Activated T-cell treated with anti-CD3 and anti-CD28 coated beads, Interleukin-2, amount 50 U/mL, for 48 hours (primary cell): ENCODE measurements at regions not wholly inside any gene's neighbourhood (a gene's known extent, or its start where the extent isn't known, plus 50 kb on each side); places are given as distances from the start of the nearest gene placed in this dataset.

ENCODE experiments used
- DNase-seq, 2 experiments: peaks; one replicate each; pipeline ENCODE4 v3.0.0-alpha.2; 2020

DNA sequence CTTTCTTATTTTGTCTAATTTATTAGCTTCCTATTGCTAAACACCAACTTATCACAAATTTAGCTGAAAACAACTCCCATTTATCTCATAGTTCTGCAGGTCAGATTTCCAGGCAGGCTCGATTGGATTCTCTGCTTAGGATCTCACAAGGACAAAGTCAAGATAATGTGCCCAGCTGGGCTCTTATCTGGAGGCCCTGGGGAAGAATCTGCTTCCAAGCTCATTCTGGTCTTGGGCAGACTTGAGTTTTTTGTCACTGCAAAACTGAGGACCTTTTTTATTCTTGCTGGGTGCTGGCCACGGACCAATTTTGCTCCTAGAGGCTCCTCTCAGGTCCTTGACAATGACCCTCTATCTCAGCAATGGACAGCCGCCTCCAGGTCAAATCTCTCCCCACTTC is 215.5 kb downstream of the TRIB2 start:
- DNase-seq, result no peak

DNA sequence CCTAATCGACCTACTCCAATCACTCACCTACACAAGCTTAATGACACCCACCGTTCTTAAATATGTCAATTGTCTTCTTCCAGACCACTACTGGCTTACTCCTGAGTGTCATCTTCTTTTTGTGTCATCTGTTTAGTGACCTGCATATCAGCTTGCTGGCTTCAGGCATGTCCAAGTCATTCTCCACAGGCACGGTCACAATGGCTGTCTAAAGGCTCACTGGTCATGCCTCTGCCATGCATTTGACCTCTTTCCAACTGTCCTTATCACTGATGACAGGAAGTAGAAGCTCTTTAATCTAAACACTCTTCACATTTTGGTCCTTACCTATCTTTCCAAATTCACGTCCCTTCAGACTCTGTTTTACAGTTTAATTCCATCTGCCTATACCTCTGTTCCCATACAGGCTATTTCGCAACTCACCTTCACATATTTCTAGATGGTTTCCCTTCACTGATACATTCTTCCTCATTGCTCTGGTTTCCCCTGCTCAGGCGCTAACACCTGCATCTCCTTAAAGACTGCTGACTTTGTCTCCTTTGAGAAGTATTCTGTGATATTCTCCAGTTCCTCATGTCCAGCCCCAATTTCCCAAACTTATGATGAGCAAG is 217.5 kb downstream of the TRIB2 start:
- no peak for DNase-seq

DNA sequence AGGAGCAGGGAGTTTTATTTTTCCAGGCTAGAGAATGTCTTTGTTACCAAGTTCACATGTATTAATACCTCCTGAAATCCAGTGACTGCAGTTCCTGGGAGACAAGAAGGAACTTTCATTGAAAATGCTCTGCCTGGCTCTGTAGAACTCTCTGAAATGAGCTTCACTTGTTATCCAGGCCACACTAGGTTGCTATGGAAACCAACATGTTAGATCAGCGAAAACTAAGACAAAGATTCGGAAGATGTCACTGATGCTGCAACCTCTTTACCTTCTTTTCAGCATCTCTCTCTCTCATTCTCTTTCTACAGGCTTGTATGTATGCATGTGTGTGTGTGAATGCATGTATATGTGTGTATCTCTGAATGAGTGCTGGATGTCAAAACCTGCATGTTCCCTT is 218.5 kb downstream of the TRIB2 start:
- no peak for DNase-seq

DNA sequence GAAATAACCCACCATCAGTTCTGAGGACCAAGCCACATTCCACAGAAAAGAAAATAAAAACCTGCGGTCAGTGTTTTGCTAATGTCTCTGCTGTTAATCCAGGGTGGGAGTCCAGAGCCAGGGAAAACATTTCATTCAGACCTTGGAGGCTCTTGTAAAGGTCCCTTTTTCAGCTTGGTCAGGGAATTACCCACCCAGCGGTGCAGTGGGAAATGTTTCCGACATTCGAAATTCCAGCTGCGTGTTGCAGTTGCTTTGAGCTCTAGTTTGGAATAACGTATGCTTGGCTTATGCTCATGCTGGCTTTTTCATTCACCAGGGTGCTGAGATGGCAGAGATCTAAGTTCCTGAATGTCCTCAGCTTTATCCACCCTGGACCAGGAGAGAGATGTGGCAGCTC is 219.1 kb downstream of the TRIB2 start:
- no peak for DNase-seq

DNA sequence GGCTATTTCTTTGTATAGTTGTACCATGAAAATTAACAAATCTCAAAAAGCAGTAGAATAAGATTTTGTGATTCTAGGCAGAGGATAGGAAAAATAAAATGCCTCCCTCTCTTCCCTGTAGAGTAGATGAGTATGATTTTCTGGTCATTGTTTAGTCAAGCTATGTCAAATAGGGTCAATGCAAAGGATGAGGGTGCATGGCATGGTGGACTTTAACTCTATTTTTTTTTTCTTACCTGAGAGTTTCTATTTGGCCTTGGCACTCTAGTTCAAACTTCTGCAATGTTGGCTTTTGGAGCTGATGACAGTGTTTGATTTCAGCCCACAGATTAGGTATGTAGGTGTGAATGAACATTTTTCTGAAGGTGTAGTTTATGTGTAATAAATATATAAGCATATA is 224.5 kb downstream of the TRIB2 start:
- no peak for DNase-seq

DNA sequence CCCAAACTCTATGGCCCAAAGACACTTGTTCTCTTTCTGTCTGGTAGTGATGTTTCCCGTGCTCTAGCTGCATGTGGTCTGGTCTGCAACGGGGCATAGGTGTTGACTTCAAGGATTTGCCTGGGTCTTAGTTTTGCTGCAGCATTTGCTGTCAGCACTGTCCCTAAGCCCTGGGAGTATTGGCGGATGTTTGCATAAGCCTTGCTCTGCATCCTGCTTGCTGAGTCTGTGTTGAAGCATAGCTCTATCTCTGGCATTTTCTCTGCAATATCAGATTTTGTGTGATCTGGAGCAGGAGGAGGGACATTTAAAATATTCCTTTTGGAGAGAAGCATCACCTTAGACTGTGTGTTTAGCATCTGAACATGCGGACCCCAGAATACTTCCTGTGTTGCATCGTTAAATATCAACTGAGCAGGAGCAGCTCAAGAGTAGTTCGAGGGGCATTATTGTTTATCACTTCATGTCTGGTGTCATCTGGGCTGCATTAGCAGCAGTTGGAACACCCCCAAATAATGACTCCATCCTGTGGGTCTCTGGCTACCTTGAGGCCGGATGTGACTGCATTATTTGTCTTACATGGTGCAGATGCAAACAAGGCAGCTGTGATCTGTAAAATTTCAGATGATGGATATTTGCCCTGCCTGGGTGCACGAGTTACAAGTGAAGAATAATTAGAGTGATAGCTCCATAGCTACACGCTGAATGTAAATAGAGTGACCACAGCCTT is 231.7 kb downstream of the TRIB2 start:
- no peak for DNase-seq

DNA sequence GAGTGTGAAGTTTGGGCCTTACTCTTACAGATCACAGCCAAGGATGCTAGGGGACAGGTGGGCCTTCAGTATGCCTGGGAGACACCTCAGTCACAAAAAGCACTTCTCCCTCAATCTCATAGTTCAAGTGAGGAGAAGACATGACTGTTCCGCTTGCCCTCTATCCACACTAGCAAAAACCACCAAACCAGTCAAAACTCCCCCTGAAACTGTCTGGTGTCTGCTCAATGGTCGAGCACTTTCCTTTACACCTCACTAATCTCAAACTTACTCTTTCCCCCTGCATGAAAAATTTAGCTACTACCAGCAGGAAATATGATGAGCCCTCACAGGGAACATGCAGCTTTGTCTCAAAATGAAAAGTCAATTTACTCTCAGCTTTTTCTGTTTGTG is 232.2 kb downstream of the TRIB2 start:
- peak; percentile 26 to 37 for DNase-seq

DNA sequence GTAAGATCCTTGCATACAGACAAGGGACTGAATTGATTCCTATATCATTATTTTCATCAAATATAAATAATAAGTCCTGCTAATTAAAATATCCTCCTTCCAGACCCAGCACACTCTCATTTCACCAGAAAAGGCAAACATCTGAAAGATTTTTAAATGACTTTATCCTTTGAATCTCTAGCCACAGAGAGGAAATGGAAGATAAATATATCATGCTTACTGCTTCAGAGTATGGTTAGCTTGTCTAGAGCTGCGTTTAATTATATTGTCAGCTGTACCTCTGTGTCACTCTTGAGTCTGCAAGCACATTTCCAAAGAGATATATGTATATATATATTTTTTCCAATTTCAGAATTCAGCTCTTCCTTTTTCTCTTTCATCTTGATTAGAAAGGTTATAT is 232.7 kb downstream of the TRIB2 start:
- DNase-seq, result no peak

DNA sequence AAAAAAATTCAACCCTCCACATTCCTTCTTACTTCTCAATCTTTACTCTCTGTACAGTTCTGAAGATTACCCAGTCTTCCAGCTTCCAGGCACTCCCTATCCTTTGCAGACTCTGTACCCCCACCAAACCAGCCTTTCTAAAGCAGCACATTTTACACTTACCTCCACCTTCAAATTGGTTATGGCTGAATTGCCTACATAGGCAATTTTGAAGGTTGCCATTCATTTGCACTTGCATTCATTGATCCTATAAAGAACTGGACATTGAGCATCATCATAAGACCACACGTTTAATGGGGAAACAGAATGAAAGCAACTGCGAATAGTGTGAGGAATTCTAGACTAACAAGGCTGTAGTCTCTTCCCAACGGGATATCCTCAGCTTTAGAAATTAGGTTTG is 233.4 kb downstream of the TRIB2 start:
- DNase-seq, result no peak

DNA sequence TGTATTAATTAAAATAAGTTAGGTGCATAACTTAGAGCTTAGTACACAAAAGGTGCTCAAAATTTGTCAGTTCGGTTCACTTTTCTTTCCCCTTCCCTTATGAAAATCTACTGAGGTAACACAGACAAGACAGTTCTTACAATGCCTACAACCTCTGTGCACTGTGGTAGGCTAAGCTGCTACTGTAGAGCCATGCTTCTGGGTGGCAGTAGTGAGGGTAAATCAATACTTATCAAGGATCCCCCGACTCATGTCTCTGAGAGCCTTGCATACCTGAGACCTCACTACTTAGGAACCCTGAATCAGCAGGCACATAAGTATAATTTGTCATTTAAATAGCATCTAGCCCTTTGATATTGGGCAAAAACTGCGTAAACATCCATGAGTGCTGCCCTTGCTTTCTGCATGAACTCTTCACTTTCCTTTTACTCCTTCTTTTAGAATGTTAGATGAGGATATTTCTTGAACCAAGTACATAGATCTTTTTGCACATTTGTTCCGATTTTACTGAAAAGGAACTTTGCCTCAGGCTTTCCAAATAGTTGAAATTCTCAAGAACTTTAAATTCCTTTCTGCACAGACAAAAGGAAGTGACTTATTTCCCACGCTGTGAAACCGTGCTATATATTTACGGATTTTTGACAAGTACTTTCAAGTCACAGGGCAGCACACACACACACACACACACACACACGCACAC is 234.4 kb downstream of the TRIB2 start:
- no peak for DNase-seq

DNA sequence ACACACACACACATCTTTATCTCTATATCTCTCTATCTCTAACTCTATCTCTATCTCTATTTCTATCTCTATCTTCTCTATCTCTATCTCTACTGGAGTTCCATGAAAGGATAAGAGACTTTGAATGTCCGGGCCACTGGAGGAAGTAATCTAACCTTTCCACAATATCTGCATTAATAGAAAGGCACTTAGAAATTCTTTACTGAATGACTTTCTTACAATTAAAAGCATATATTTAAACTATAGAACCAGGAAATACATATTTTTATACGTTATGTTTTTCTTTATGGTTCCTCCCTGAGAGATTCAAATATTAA is 234.9 kb downstream of the TRIB2 start:
- no peak for DNase-seq

DNA sequence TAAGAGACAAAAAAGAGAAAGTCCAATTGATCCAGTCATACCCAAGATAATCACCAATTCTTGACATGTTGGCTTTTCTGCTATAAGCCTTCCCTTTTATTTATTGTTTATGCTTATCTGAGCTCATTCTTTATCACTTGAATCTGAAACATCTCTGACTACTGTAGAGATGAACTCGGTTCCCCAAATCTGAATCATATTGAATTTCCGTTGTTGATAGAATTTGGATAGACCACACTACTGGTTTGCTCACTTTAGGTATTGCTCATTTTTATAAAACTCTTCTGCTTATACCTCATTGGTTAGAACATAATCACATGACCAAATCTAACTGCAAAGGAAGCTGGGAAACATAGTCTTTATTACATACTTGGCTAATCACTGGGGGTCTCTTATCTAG is 236.9 kb downstream of the TRIB2 start:
- no peak for DNase-seq

DNA sequence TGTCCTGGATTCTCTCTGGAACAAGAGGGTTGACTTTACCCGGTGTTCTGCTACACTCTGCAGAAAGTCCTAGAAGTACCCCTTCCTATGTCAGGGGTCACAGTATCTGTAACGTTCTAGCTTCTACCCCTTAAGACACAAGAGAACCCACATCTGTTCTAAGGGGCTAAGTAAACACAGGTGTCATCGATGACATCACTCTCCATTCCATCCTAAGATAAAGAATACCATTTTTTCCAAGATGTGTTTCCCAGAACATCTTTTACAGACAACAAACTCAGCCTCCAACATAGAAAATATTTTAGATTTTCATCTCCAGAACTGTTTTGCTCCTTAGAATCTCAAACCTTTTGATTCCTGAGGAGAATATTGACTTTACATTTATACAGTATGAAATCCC is 239.1 kb downstream of the TRIB2 start:
- no peak for DNase-seq

DNA sequence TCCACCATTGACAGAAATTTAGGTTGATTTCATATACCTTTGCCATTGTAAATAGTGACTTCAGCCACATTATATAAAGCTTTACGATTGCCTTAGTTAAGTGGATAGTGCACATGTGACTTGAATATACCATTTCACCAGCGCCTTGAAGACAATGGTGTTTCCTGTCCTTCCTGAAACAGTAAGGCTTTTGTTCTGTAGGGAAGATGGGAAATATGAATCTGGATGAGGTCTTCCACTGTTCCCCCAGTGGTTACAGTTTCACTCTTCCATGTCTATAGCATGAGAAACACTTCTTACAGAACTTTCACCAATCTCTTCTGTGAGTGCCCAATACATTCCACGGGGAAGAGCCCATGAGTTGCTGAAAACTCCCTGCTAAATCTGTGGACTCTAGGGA is 240.5 kb downstream of the TRIB2 start:
- DNase-seq, result no peak

DNA sequence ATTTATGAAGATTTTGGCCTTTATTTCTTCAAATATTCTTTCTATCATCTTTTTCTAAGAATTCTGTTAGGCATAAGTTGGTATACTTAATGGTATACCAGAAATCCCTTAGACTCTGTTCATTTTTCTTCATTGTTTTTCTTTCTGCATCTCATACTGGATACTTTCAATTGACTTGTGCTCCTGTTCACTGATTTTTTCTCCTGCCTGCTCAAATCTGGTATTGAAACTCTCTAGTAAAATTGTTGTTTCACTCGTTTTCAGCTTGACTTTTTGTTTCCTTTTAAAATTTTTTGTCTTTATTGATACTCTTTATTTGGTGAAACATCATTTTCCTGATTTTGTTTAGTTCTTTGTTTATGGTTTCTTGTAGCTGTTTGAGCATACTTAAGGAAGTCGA is 243.2 kb downstream of the TRIB2 start:
- no peak for DNase-seq

DNA sequence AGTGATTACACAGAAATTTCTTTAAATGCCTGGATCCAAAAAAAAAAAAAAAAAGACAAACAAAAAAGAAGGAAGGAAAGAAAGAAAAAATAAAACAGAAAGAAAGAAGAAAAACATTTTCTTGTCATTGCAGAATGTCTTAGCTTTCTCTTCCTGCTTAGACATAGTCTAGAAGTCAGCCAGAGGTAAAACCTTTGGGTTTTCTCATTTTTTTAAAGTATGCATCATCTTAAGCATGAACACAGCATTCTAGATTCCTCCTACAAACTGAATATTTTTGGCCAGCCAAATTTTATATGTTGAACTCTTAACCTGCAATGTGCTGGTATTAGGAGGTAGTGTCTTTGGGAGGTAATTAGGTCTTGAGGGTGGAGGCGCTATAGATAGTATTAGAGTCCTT is 243.9 kb downstream of the TRIB2 start:
- DNase-seq, result no peak

DNA sequence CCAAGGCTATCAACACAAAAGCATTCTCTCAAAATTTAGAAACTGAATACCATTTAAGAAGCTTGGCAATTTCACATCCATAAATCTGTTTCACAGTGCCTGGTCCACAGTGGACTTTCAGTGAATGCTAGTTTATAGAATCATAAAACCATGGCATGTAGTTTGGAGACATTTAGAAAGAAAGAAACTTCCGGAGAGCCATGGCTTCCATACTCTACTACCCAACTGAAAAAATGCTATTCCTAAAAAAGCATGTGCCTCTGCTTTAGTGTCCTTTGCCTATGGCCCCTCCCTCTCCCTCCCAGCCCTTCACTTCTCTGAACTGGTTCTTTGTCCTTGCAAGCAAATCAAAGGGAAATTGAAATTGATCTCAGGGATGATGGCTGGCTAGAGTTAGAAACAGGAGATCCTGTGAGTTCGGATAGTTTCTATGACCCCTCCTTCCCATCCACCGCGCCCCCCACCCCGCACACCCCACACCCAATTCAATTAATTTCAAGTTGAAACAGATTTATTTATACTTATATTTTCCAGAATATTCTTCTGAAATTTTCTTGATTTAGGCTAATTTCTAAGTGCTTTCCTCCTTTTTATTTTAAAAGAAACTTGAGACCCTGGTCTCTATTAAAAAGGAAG is 248.3 kb downstream of the TRIB2 start:
- DNase-seq, result no peak

DNA sequence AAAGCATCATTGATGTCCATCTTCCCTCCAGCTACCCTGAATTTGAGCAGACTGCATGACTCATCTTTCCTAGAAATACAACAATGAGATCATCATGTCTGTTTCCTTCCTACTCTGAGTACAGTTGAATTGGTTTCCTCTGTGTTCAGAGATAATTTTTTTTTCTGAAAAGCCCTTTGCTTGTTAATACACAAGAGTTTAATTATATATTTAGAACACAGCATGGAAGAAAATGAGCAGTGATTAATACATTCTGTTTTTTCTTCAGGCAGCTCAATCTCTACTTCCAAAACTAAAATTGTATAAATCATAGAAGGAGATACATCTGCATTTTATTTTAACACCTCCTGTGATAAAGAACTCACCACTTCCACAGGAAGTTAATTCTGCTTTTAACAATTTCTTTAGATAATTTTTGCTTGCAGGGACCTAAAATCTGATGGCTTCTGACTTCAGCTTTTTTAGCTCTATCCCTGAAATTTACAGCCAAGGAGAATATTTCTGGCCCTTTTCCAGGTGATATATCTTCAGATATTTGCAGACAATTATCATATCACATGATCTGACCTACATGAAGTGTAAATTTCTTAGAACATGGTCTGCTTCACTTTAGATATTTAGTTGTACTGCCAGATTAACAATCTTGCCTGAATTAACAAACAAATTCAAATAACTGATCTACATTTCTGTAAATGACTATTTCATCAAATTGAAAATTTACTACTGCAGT is 249.0 kb downstream of the TRIB2 start:
- no peak for DNase-seq

DNA sequence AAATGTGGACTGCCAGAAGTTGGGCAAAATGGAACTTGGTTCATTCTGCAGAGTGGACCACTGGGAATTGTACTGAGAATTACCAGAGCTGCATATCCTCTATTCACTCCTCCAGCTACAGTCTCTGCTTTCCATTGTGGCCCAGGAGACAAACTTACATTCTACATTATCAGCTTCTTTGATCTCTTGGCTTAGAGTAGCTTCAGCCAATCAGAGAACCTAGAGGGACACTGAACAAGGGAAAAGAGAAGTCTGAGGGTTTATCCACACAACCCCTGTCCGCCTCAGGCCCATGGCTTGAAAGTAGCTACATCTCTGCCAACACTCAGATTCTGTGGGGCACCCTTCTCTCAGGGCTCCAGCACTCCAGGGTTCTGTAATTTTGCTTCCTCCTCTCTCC is 251.1 kb downstream of the TRIB2 start:
- no peak for DNase-seq

DNA sequence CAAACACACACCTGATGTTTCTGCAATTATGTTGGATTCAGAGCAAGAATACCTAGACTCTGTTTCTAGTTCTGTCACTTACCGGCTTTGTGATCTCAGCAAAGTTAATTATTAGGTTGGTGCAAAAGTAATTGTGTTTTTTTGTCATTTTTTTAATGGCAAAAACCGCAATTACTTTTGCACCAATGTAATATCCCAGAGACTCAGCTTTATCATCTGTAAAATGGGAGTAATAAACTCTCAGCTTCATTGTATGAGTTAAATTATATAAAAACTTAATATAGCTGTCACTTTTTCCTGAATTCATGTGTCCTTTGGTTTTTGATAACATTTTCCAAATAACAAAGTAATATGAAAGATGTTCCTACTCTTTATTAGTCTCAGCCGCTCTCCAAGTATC is 251.7 kb downstream of the TRIB2 start:
- no peak for DNase-seq

DNA sequence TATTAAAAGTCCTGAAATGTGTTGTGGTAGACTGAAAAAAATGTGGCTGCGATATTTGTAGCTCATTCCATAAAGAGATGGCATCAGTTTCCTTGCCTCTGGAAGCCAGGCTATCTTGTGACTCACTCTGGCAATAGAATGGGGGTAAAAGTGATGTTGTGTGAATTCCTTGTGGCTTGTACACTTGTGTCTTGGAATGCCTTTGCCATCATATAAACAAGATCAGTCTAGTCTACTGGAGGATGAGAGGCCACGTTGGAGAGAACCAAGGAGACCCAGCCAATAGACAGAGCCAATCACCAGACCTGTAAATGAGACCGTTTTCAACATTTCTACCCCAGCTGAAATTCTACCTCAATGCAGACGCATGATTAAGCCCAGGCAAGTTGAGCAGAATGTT is 254.1 kb downstream of the TRIB2 start:
- no peak for DNase-seq

DNA sequence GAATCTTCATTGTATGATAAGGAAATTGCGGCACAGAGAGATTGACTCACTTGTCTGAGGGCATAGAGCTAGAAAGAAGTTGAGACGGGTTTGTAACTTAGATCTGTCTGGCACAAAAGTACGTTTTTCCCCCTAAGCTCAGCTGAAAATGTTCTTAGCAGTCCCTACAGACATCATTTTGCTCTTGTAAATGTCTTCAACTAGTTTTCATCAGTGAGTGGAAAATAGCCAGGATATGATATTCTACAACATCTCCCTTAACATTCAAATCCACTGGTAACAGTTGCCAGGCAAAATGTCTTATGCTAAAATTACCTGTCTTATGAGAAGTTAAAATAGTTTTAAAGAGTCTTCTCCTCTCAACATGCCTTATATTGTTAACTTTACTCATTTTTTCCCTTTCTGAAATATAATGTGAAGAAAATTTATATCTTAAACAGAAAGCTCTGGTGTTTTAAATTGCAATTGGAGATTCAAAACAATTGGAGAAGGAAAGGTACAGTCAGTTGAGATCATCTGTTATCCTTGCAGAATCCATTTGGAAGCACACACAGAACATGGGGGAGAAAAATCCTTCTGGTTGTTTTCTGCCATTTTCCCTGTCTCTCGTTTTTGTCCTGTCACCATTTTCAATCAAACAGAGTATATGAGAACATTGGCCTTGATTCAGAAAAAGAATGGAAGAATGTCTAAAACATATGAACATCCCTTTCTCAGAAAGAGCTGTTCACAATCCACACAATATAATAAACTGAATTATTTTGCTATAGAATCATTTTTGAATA is 255.0 kb downstream of the TRIB2 start:
- DNase-seq, result no peak
